Ishikawa (cell line): ENCODE measurements at regions not wholly inside any gene's neighbourhood (a gene's known extent, or its start where the extent isn't known, plus 50 kb on each side); places are given as distances from the start of the nearest gene placed in this dataset.

Source experiments
- CEBPB ChIP-seq: IDR thresholded peaks from 2 replicates; pipeline ENCODE4 v1.6.1; 2012
- CREB1 ChIP-seq: IDR thresholded peaks from 2 replicates; pipeline ENCODE4 v1.6.1; 2012; ENCODE audit warnings: low read depth
- EGR1 ChIP-seq: IDR thresholded peaks from 2 replicates; pipeline ENCODE4 v1.6.1; 2012
- EP300 ChIP-seq: IDR thresholded peaks from 2 replicates; pipeline ENCODE4 v1.6.1; 2012; ENCODE audit warnings: borderline replicate concordance
- FOXM1 ChIP-seq: IDR thresholded peaks from 2 replicates; pipeline ENCODE4 v1.6.1; 2012; ENCODE audit warnings: low read depth, borderline replicate concordance
- NFIC ChIP-seq: IDR thresholded peaks from 2 replicates; pipeline ENCODE4 v1.6.1; 2012
- RAD21 ChIP-seq: IDR thresholded peaks from 2 replicates; pipeline ENCODE4 v1.6.1; 2012; ENCODE audit warnings: low read depth
- REST ChIP-seq: IDR thresholded peaks from 2 replicates; pipeline ENCODE4 v1.6.1; 2012; ENCODE audit warnings: low read depth, mild to moderate bottlenecking
- TAF1 ChIP-seq: IDR thresholded peaks from 2 replicates; pipeline ENCODE4 v1.6.1; 2012; ENCODE audit warnings: low read depth, mild to moderate bottlenecking
- TCF12 ChIP-seq: IDR thresholded peaks from 2 replicates; pipeline ENCODE4 v1.6.1; 2012; ENCODE audit warnings: low read depth
- TEAD4 ChIP-seq: IDR thresholded peaks from 2 replicates; pipeline ENCODE4 v1.6.1; 2012
- YY1 ChIP-seq: IDR thresholded peaks from 2 replicates; pipeline ENCODE4 v1.6.1; 2012; ENCODE audit warnings: low read depth
- ZBTB7A ChIP-seq: IDR thresholded peaks from 2 replicates; pipeline ENCODE4 v1.6.1; 2012; ENCODE audit warnings: low read depth
- TF ChIP-seq, protein P1 (sequence below): IDR thresholded peaks from 2 replicates; pipeline ENCODE4 v1.6.1; 2012
- TF ChIP-seq, protein P2 (sequence below): IDR thresholded peaks from 2 replicates; pipeline ENCODE4 v1.6.1; 2012

DNA sequence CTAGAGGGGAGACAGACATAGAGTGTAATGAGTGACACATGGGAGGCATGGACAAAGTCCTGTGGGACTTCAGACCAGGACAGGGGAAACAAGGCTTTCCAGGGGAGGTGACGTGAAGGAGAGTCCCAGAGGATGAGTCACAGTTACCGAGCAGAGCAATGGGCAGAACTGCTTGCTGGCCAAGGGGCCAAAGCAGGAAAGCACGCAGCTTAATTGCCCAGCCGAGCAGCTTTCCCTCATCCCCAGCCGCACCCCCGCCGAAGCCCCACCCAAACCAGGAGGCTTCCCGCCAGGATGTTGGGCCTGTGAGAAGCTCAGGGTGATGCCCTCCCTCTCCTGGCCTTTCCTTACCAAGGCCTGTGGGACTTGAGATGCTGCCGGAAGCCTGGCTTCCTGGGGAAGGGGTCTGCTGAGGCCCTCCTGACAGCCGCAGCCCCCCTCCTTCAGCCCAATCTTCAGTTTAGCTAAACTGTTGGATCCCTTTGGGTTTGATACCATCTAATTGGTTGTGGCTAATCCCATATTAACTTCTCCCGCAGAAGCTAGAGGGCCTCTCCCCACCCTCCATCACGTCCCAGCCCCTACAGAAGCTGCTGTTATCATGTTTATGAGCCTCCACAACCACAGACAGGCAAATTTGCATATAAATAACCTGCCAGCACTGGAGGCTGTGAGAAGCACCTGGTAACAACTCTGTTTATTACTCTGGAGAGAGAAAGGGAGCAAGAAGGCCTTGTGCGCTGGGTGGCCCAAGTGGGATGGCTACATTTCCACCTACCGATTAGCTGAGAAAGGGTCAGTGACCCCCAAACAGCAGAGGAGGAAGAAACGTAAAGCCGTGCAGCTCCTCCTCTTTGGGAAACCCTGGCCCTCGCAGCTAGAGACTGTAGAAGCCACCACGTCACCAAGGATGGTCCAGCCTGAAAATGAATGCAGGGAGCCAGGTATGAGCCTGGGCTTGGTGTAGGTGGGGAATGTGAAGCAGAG, 80.0 kb downstream of the TRIM29 start:
- TF ChIP-seq FOXM1 (no peak), CREB1 (no peak), REST (no peak), CEBPB (no peak), ZBTB7A (no peak), EGR1 (no peak), NFIC (no peak), TCF12 (no peak), TAF1 (no peak), TEAD4 (no peak), YY1 (no peak), EP300 (no peak), RAD21 (no peak)
- TF ChIP-seq, protein P1, sequence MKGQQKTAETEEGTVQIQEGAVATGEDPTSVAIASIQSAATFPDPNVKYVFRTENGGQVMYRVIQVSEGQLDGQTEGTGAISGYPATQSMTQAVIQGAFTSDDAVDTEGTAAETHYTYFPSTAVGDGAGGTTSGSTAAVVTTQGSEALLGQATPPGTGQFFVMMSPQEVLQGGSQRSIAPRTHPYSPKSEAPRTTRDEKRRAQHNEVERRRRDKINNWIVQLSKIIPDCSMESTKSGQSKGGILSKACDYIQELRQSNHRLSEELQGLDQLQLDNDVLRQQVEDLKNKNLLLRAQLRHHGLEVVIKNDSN: no peak
- TF ChIP-seq, protein P2, sequence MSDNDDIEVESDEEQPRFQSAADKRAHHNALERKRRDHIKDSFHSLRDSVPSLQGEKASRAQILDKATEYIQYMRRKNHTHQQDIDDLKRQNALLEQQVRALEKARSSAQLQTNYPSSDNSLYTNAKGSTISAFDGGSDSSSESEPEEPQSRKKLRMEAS: no peak

DNA sequence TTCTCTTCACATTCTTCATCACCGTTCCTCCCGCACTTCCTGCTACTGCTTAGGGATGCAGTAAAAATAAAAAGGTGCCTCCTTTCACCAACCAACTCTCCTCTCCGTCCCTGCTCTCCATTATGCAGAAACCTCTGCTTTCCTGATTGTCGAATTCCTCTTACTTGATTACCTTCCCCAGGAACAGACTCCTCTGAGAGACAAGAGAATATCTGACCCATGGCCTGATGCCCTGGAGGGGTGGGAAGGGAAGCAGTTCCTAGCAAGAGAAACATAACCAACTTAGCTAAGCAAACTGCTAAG, 80.9 kb downstream of the TRIM29 start:
- TF ChIP-seq TCF12 (no peak), TAF1 (no peak), CREB1 (no peak), EGR1 (no peak), EP300 (no peak), ZBTB7A (no peak), NFIC (no peak), YY1 (no peak), REST (no peak), RAD21 (no peak)
- TF ChIP-seq, protein P2: no peak
- TF ChIP-seq, protein P1: no peak

- TF ChIP-seq CREB1 (no peak), YY1 (no peak), TCF12 (no peak), REST (no peak), FOXM1 (no peak), EP300 (no peak), EGR1 (no peak), ZBTB7A (no peak), CEBPB (no peak)
- TF ChIP-seq, protein P2: no peak
Observed at GRCh38 chr11:120056301-120057027, 81.4 kb downstream of the TRIM29 start.

GRCh38 chr11:120055646-120056045, 82.3 kb downstream of the TRIM29 start:
- no peak for TF ChIP-seq RAD21
- TF ChIP-seq YY1: no peak
- TF ChIP-seq, protein P2: no peak
- no peak for TF ChIP-seq TEAD4
- no peak for TF ChIP-seq CREB1
- no peak for TF ChIP-seq ZBTB7A
- no peak for TF ChIP-seq NFIC
- no peak for TF ChIP-seq FOXM1
- TF ChIP-seq TAF1: no peak
- TF ChIP-seq, protein P1: no peak
- TF ChIP-seq EP300: no peak
- TF ChIP-seq REST: no peak
- TF ChIP-seq TCF12: no peak
- no peak for TF ChIP-seq CEBPB
- no peak for TF ChIP-seq EGR1
